ENCODE measurements at regions not wholly inside any gene's neighbourhood (a gene's known extent, or its start where the extent isn't known, plus 50 kb on each side); places are given as distances from the start of the nearest gene placed in this dataset.

DNA sequence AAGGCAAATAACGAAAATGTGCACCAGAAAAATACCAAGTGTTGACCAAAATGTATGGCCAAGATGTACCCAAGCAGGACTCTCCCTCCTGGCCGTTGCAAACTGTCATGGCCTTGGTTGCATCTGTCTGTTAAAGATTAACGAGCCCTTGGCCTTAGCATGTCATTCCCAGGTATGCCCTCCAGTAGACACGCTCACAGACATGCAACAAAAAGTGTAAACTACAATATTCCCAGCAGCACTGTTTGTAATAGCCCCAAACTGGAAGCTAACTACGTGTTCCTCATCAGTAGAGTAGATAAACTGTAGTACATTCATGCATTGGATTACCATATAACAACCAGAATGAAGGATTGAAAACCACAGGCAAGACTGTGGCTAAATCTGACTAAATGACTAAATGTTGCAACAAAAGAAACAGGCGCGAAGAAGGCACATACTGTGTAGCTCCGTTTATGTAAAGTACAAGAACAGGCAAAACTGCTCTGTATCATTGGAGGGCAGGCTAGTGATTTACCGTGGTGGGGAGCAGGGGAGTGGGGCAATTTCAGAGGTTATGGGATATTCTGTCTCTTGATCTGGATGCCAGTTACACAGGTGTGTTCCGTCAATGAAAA is 232.8 kb upstream of the DIO3 start:
- Histone ChIP-seq H3K27me3 (ENCODE audit: insufficient read depth) (no peaks in the 10 kb centered on the region), H3F3A (replicated peaks; ENCODE audit: low read depth) (no peaks in the 10 kb centered on the region), H3K4me2 (no peak overlapping the region), H3K4me3 (no peak overlapping the region), H4K20me1 (replicated peaks; ENCODE audit: insufficient read depth) (no peaks in the 10 kb centered on the region), H2AFZ (no peak overlapping the region), H3K27ac (ENCODE audit: low read depth) (no peak overlapping the region), H3K36me3 (ENCODE audit: insufficient read depth) (no peaks in the 10 kb centered on the region), H3K9me2 (ENCODE audit: insufficient read depth) (no peaks in the 10 kb centered on the region), H3K79me2 (replicated peaks; ENCODE audit: insufficient read depth) (no peaks in the 10 kb centered on the region), H3K4me1 (ENCODE audit: insufficient read depth) (no peaks in the 10 kb centered on the region)
- peaks cover 2% of the 10 kb centered on the region for H3K27me3 Mint-ChIP-seq (ENCODE audit: insufficient read depth, low read depth, poor library complexity)
- DNase-seq (ENCODE audit: low spot score) (no peak), ATAC-seq (no peak)
- no peaks in the 10 kb centered on the region for H3K4me1 Mint-ChIP-seq
- H3K36me3 Mint-ChIP-seq (ENCODE audit: low read depth): peaks cover 7% of the 10 kb centered on the region; the same call in 2 of the 3 replicates
- TF ChIP-seq NANOG (IDR thresholded peaks at IDR 0.05; ENCODE audit: borderline replicate concordance) (no peak), ZNF114 (CRISPR knock-in tag; IDR thresholded peaks at IDR 0.05) (no peak), JUNB (IDR thresholded peaks at IDR 0.05; ENCODE audit: unreplicated experiment) (no peak), ZNF331 (CRISPR knock-in tag; IDR thresholded peaks at IDR 0.05; ENCODE audit: low read depth) (no peak), POLR2AphosphoS5 (IDR thresholded peaks at IDR 0.05; ENCODE audit: low read depth) (no peak), STAT1 (IDR thresholded peaks at IDR 0.05; ENCODE audit: unreplicated experiment) (no peak), CREB1 (CRISPR knock-in tag; IDR thresholded peaks at IDR 0.05; ENCODE audit: low read depth) (no peak), EZH2phosphoT487 (IDR thresholded peaks at IDR 0.05; ENCODE audit: unreplicated experiment) (no peak), EZH2 (IDR thresholded peaks at IDR 0.05; ENCODE audit: low read depth, unreplicated experiment) (no peak)
- TF ChIP-seq, protein P1, sequence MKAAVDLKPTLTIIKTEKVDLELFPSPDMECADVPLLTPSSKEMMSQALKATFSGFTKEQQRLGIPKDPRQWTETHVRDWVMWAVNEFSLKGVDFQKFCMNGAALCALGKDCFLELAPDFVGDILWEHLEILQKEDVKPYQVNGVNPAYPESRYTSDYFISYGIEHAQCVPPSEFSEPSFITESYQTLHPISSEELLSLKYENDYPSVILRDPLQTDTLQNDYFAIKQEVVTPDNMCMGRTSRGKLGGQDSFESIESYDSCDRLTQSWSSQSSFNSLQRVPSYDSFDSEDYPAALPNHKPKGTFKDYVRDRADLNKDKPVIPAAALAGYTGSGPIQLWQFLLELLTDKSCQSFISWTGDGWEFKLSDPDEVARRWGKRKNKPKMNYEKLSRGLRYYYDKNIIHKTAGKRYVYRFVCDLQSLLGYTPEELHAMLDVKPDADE (IDR thresholded peaks at IDR 0.05): no peak
- TF ChIP-seq, protein P2, sequence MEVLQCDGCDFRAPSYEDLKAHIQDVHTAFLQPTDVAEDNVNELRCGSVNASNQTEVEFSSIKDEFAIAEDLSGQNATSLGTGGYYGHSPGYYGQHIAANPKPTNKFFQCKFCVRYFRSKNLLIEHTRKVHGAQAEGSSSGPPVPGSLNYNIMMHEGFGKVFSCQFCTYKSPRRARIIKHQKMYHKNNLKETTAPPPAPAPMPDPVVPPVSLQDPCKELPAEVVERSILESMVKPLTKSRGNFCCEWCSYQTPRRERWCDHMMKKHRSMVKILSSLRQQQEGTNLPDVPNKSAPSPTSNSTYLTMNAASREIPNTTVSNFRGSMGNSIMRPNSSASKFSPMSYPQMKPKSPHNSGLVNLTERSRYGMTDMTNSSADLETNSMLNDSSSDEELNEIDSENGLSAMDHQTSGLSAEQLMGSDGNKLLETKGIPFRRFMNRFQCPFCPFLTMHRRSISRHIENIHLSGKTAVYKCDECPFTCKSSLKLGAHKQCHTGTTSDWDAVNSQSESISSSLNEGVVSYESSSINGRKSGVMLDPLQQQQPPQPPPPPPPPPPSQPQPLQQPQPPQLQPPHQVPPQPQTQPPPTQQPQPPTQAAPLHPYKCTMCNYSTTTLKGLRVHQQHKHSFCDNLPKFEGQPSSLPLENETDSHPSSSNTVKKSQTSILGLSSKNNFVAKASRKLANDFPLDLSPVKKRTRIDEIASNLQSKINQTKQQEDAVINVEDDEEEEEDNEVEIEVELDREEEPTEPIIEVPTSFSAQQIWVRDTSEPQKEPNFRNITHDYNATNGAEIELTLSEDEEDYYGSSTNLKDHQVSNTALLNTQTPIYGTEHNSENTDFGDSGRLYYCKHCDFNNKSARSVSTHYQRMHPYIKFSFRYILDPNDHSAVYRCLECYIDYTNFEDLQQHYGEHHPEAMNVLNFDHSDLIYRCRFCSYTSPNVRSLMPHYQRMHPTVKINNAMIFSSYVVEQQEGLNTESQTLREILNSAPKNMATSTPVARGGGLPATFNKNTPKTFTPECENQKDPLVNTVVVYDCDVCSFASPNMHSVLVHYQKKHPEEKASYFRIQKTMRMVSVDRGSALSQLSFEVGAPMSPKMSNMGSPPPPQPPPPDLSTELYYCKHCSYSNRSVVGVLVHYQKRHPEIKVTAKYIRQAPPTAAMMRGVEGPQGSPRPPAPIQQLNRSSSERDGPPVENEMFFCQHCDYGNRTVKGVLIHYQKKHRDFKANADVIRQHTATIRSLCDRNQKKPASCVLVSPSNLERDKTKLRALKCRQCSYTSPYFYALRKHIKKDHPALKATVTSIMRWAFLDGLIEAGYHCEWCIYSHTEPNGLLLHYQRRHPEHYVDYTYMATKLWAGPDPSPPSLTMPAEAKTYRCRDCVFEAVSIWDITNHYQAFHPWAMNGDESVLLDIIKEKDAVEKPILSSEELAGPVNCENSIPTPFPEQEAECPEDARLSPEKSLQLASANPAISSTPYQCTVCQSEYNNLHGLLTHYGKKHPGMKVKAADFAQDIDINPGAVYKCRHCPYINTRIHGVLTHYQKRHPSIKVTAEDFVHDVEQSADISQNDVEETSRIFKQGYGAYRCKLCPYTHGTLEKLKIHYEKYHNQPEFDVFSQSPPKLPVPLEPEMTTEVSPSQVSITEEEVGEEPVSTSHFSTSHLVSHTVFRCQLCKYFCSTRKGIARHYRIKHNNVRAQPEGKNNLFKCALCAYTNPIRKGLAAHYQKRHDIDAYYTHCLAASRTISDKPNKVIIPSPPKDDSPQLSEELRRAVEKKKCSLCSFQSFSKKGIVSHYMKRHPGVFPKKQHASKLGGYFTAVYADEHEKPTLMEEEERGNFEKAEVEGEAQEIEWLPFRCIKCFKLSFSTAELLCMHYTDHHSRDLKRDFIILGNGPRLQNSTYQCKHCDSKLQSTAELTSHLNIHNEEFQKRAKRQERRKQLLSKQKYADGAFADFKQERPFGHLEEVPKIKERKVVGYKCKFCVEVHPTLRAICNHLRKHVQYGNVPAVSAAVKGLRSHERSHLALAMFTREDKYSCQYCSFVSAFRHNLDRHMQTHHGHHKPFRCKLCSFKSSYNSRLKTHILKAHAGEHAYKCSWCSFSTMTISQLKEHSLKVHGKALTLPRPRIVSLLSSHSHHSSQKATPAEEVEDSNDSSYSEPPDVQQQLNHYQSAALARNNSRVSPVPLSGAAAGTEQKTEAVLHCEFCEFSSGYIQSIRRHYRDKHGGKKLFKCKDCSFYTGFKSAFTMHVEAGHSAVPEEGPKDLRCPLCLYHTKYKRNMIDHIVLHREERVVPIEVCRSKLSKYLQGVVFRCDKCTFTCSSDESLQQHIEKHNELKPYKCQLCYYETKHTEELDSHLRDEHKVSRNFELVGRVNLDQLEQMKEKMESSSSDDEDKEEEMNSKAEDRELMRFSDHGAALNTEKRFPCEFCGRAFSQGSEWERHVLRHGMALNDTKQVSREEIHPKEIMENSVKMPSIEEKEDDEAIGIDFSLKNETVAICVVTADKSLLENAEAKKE (CRISPR knock-in tag; IDR thresholded peaks at IDR 0.05): no peak
- TF ChIP-seq, protein P3, sequence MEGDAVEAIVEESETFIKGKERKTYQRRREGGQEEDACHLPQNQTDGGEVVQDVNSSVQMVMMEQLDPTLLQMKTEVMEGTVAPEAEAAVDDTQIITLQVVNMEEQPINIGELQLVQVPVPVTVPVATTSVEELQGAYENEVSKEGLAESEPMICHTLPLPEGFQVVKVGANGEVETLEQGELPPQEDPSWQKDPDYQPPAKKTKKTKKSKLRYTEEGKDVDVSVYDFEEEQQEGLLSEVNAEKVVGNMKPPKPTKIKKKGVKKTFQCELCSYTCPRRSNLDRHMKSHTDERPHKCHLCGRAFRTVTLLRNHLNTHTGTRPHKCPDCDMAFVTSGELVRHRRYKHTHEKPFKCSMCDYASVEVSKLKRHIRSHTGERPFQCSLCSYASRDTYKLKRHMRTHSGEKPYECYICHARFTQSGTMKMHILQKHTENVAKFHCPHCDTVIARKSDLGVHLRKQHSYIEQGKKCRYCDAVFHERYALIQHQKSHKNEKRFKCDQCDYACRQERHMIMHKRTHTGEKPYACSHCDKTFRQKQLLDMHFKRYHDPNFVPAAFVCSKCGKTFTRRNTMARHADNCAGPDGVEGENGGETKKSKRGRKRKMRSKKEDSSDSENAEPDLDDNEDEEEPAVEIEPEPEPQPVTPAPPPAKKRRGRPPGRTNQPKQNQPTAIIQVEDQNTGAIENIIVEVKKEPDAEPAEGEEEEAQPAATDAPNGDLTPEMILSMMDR (conservative IDR thresholded peaks at IDR 0.05; ENCODE audit: low read depth in 2 of 2): no peak
- TF ChIP-seq, protein P4, sequence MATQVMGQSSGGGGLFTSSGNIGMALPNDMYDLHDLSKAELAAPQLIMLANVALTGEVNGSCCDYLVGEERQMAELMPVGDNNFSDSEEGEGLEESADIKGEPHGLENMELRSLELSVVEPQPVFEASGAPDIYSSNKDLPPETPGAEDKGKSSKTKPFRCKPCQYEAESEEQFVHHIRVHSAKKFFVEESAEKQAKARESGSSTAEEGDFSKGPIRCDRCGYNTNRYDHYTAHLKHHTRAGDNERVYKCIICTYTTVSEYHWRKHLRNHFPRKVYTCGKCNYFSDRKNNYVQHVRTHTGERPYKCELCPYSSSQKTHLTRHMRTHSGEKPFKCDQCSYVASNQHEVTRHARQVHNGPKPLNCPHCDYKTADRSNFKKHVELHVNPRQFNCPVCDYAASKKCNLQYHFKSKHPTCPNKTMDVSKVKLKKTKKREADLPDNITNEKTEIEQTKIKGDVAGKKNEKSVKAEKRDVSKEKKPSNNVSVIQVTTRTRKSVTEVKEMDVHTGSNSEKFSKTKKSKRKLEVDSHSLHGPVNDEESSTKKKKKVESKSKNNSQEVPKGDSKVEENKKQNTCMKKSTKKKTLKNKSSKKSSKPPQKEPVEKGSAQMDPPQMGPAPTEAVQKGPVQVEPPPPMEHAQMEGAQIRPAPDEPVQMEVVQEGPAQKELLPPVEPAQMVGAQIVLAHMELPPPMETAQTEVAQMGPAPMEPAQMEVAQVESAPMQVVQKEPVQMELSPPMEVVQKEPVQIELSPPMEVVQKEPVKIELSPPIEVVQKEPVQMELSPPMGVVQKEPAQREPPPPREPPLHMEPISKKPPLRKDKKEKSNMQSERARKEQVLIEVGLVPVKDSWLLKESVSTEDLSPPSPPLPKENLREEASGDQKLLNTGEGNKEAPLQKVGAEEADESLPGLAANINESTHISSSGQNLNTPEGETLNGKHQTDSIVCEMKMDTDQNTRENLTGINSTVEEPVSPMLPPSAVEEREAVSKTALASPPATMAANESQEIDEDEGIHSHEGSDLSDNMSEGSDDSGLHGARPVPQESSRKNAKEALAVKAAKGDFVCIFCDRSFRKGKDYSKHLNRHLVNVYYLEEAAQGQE (IDR thresholded peaks at IDR 0.05; ENCODE audit: unreplicated experiment): no peak
- H3K27ac Mint-ChIP-seq: no peak overlapping the region
- no peak overlapping the region for H3K4me3 Mint-ChIP-seq
- peaks cover 18% of the 10 kb centered on the region for H3K9me3 Mint-ChIP-seq
